GM18873 (cell line): ENCODE measurements at regions not wholly inside any gene's neighbourhood (a gene's known extent, or its start where the extent isn't known, plus 50 kb on each side); places are given as distances from the start of the nearest gene placed in this dataset.

Experiments
- ATAC-seq: cut with Tn5 transposase; IDR thresholded peaks from one replicate; pipeline ENCODE4 v1.9.1; 2021; ENCODE audit warnings: mild to moderate bottlenecking, moderate library complexity, moderate number of reproducible peaks; ENCODE audit not compliant: unreplicated experiment, low FRiP score

DNA sequence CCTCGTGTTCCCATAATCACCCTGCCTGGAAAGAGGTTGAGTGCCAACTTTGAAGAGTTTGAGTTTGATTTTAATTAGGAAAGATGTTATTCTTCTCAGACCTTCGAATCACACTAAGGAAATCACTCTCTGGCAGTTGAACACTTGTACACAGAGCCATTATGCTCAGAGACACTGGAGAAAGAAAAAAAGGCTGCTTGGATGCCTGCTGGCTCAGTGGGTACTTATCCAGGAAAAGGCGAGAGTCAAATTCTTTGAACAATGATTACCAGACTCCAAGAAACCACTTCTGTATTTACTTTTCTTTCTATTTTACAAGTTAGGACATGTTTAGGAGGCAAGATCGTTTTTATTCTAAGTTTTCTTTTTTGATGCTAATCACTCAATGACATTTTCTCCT is 438.5 kb upstream of the FAT3 start:
- ATAC-seq: no peak

DNA sequence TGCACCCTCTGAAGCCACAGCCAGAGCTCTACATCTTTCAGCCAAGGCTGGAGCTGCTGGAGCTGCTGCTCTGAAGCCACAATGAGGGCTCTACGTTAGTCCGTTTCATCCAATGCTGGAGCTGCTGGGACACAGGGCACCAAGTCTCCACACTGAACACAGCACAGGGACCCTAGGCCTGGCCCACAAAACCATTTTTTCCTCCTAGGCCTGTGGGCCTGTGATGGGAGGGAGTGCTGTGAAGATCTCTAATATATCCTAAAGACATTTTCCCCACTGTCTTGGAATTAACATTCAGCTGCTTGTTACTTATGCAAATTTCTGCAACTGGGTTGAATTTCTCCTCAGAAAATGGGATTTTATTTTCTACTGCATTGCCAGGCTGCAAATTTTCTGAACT is 441.4 kb upstream of the FAT3 start:
- ATAC-seq: no peak

DNA sequence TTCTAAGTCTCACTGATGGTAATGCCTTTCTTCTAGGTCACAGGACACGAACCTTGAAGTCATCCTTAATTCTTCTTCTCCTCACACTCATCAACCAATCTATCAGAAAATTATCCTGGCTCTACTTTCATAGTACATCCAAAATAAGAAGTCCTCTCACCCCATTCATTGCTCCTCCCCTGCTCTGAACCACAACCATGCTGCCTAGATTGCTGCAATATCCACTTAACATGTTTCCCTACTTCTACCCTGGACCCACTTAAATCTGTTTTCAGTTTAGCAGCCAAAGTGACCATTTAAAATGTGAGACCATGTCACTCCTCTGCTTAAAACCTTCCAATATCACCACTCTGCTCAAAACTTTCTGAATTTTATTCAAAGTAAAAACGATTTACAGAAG is 445.9 kb upstream of the FAT3 start:
- ATAC-seq: no peak

DNA sequence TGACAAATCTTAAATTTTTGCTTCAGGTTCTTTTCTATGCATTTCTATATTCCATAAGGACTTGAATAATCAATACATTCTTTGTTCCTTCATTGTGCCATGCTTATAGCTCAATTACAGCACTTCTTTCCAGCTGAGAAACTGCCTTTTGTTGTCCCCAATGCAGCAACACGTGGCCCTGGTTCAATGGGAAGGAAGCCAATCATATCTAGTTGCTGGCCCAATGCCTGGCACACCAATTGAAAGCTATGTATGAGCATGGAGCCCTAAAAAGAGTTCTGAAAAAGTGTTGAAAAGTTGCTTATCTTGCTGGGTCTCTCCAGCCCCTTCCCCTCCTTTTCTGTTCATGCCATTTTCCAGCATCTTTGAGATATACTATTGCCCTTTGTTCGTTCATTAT is 448.0 kb upstream of the FAT3 start:
- ATAC-seq: no peak

DNA sequence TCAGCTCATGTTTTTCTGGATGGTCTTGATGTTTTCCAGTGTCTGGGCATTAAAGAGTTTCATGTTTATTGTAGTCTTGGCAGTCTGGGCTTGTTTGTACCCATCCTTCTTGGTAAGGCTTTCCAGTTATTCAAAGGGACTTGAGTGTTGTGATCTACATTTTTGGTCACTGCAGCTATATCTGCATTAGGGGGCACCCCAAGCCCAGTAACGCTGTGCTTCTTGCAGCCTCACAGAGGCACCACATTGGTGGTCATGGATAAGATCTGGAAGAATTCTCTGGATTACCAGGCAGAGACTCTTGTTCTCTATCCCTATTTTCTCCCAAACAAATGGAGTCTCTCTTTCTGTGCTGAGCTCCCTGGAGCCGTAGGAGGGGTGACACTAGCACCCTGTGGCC is 451.5 kb upstream of the FAT3 start:
- ATAC-seq: no peak

DNA sequence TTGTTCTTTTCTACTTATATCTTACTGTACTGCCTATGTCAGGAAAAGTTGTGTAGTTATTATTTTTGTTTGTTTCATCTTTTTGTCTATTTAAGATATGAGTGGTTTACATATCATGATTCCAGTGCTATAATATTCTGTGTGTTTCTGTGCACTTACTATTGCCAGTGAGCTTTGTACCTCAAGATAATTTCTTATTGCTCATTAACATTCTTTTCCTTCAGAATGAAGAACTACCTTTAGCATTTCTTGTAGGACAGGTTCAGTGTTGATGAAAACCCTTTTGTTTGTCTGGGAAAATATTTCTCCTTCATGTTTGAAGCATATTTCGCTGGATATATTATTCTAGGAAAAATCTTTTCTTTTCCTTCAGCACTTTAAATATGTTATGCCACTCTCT is 452.7 kb upstream of the FAT3 start:
- ATAC-seq: no peak

DNA sequence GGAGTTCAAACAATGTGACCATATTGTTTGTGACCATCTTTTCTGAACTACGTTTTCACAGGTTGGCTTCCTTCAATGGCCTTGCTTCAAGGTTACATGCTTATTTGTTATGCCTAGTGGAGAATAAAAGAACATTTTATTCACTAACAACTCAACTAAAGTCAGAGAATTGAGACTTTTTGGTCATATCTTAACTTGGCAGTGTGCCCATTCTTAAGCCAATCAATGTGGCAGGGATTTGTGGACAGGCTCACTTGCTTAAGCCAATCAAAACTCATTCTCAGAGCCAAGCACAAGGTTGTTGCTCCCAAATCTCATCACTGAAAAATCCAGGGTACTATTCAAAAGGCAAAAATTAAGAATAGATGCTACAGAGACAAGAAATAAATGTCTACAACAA is 455.8 kb upstream of the FAT3 start:
- no peak for ATAC-seq

DNA sequence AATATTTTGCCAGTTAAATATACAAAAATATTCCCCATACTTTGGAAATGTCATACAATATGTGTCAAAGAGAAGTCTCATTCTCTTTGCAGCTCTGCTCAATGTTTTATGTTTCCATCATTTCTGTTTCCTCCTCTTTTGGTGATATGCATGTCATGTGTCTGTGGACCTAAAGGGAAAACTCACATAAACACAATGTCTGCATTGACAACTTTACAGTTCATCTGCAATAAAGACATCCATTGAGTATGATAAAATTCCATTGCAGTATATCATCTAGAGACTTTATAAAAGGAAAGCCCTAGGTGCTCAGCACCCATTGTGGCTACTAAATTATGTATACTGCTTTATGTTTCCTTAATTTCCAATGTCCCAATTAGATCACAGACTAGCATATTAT is 461.3 kb upstream of the FAT3 start:
- ATAC-seq: no peak

DNA sequence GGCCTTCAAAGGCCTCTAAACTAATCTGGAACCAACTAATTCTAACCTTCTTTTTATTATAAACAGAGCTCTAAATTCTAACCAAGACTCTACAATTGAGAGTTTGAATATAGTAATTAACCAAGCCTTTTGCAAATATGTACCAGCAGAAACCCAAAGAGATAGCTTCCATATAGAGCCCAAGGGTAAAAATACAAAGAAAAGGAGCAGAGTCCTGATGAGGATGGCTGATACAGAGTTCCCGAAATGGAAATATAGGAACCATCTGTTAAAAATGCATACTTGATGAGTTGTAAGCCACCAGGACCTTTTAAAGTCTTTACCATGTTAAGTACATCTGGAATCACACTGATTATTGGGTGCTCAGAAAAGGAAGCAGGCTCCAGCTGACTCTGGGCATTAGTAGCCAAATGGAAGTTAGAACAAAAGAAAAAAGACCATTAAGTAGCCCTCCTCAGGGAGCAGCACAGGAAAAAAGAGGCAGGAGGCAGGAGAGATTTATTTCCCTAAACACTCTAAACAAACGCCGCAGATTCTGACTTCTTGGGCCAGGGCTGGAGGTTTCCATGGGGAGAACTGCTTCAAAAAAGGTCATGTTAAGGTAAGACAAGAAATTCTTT is 463.1 kb upstream of the FAT3 start:
- ATAC-seq: no peak

DNA sequence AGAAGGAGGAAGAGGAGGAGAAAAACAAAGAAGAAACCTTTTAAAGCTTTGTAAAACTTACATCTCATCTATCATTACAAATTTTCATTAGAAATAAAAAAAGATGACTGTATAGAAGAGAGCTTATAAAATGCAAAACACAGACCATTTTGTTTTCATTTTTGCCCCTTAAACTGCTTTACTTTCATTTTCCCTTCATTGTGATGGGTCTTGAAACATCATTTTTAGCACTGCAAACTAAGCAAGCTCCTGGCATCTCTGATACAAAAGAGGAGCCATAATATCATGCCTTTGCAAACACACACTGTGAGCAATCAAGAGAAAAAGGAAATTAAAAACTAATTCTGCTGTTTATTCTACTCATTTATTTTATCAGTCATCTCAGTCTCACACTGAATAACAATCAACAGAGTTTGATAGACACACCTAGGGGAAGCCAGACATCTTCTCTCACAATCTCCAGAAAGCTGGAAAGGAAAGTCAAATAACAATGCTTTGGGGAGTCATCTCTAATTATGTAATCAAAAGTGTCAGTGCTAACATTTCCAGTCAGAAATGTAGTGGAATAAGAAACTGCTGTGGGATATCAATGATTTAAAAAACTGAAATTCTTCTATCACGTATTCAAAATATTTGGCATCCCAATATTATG is 467.7 kb upstream of the FAT3 start:
- ATAC-seq: no peak

DNA sequence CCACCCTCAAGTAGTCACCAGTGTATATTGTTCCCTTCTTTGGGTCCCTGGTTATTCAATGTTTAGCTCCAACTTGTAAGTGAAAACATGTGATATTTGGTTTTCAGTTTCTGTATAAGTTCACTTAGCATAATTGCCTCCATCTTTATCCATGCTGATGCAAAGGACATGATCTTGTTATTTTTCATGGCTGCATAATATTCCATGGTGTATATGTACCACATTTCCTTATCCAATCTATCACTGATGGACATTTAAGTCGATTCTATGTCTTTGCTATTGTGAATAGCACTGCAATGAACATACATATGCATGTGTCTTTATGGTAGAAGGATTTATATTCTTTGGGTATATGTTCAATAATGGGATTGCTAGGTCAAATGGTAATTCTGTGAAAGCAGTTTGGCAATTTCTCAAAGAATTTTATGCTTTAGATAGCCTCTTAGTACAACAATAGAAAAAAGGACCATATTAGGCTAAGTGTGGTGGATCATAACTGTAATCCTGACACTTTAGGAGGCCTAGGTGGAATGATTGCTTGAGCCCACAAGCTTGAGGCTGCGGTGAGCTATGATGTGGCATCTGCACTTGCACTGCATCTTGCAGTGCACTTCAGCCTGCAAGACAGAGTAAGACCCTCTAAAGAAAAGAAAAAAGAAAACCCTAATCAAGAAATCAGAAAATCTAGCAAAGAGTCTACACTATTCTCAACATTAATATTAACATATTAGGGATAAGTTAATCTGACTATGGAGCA is 468.5 kb upstream of the FAT3 start:
- ATAC-seq: no peak

DNA sequence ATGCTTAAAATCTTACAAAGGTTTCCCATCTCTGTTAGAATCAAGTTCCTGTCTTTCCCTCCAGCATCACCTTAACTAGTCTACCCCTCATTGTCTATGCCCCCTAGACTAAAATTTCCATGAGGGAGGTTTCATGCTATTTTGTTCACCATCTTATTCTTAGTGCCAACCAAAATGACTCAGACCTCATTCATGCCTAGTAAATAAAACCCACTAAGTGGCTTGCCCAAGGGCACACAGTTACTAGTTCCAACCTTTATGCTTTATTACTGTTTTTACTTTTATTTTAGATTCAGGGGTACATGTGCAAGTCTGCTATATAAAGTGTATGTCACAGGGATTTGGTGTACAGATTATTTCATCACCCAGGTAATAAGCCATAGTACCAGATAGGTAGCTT is 469.1 kb upstream of the FAT3 start:
- no peak for ATAC-seq

DNA sequence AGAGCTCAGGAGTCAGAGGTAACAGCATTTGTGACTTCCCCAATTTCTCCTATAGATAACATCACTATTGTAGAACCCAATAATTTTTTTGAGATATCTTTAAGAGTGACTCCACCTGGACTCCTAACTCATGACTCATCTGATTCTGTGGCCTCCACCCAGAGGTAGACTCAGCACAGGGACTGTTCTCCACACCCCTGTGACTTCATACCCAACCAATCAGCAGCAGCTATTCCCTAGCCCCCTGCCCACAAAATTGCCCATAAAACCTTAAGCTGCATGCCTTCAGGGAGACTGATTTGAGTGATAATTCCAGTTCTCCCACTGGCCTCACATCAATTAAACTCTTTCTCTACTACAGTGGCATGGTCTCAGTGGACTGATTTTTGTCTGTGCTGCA is 475.4 kb upstream of the FAT3 start:
- no peak for ATAC-seq

DNA sequence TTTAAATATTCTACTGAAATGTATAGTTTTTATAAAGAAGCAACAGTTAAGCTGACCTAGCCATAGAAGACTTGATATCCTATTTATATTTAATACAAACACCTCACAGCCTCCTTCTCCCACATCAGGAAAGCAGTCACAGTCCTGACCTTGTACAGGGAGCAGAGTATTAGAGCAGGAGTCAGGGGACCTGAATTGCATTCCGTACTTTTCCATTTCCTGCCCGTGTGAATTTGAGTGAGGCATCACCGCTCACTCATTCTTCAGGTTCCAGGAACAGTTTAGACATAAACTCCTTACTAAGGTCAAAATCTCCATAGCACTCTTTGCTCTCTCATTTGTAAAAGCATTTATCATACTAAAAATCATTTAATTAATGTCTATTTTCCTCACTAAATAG is 482.5 kb upstream of the FAT3 start:
- no peak for ATAC-seq

DNA sequence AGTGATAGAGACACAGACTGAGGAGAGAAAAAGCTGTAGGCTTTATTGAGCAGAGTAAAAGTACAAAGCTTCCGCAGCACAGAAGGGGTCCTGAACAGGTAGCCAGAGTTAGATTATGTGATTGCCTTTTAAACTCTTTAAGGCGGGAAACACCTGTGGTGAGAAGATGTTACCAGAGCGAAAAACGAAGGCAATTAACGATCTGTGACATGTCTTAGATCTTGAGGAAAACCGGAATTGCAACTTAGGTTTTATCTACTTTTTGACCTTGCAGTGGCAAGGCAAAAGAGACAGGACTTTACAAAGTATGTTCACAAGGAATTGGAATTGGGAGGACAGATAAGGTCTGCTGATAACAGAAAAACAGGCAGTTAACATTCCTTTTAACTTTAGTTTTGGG is 493.6 kb upstream of the FAT3 start:
- no peak for ATAC-seq

DNA sequence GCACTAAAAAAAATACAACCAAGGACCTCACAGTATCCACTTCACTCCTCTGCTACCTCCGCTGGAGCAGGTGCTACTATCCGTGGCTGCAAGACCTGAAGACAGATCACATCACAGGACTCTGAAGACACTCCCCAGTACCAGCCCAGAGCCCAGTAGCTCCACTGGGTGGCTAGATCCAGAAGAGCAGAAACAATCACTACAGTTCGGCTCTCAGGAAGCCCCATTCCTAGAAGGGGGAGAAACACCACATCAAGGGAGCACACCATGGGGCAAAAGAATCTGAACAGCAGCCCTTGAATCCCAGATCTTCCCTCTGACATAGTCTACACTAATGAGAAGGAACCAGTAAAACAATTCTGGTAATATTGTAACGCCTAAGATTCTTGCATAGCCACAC is 494.0 kb upstream of the FAT3 start:
- no peak for ATAC-seq

DNA sequence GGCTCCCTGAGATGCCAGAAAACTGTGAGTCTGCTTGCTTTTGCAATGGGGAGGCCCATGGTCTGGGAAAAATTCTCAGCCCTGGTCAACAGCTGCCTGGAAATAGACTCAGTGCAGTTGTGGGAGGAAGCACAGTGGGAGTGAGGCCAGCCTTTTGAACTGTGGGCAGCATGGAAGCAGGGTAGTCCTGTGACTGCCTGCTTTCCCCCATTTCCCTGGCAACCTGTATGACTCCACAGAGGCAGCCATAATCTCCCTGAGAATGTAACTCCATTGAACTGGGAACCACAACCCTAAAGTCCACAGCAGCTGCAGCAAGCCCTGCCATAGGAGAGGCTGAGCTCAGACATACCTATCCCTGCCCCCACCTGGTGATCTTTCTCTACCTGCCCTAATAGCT is 494.6 kb upstream of the FAT3 start:
- ATAC-seq: no peak

DNA sequence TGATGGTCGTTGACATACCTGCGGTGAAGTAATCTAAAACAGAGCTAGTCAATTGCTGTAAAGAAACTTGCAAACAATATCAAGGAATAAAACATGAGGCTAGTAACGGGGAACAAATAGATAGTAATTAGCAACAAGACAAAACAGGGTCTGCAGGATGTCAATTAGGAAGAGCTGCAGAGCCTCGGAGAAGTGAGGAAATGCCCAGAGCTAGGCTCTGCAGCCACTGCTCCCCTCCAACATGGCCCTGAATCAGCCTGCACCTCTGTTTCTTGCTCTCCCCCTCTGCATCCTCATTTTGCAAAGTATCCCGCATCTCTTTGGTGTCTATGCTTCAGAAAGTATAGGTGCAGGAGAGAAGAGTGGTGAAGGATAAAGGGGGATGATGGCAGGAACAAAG is 507.4 kb upstream of the FAT3 start:
- no peak for ATAC-seq

DNA sequence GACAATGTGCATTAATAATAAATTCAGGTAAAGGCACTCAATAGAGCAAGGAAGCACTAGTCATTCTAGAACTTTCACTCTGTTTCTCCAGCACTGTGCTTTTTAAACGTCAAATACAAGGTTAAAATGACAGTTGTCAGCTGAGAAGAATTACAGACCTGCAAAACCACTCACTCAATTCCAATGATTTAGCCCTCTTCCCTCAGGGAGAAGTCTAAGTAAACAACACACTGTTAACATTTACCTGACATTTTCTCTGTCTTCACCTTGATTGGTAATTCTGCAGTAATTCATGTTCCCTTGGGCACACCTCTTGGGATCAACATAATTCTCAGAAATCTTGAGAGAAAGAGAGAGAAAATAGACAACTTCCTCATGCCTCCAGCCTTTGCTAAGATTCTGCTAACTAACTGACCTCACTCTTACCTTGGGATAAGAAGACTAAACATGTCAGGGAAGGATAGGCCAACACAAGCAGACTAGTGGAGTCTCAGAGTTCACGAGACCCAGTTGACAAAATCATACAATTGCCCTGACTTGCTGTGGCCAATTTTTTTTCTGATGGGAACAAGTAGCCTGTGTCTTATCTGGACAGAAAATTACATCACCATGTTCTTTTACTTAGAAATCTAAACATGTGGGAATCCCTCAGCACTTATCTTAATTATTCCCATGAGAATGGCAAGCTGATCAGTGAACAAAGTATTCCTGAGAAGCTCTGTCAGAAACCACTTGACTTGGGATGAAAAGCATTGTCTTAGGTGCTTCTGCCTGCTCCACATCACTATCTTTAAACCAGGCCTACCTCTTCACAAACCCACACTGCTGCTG is 516.8 kb upstream of the FAT3 start:
- ATAC-seq: no peak

DNA sequence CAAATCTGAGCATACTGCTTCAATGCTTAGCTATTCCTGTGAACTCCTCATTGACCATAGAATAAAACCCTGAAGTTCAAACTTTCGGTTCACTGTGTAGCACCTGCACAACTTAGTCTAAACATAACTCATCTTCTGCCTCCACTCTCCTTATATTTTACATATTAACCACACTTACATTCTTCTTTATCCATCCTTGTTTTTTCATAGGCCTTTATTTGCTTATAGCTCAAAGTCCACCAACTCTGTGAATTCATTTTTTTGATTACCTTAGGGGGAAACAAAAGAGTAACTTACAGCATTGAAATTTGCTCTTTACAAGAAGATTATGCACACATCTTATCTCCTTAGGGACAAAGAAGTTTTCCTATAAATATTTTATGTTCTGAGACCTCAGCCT is 521.6 kb upstream of the FAT3 start:
- ATAC-seq: no peak

DNA sequence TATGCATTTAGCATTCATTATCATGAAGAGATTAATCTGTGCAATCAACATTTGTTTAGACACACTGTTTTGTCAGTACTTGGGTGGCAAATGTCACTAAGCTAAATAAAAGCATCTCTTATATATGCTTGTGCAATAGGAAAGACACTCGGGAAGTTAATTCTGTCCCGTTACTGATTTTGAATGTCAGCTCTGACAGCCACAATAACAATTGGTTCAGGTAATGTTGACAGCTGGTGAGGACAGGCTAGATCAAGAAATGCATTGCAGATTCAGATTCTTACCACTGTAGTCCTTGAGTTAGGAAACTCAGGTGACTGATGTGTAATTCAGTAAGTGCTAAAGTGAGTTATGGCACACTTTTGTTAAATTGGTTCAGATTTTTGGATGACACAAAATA is 523.8 kb upstream of the FAT3 start:
- ATAC-seq: no peak
